DLD1 (cell line): ENCODE measurements at regions not wholly inside any gene's neighbourhood (a gene's known extent, or its start where the extent isn't known, plus 50 kb on each side); places are given as distances from the start of the nearest gene placed in this dataset.

Experiments
- in situ Hi-C: cut with HindIII; loops from 2 replicates; pipeline ENCODE4 v1.10.0; 2017; ENCODE audit warnings: low sequenced_read_pairs

GRCh38 chr1:36612881-36613280 is 130.2 kb upstream of the CSF3R start:
- in situ Hi-C loops, result no loop called here

- in situ Hi-C loops, result no loop called here
Observed at GRCh38 chr1:36612121-36612520, 129.4 kb upstream of the CSF3R start.

DNA sequence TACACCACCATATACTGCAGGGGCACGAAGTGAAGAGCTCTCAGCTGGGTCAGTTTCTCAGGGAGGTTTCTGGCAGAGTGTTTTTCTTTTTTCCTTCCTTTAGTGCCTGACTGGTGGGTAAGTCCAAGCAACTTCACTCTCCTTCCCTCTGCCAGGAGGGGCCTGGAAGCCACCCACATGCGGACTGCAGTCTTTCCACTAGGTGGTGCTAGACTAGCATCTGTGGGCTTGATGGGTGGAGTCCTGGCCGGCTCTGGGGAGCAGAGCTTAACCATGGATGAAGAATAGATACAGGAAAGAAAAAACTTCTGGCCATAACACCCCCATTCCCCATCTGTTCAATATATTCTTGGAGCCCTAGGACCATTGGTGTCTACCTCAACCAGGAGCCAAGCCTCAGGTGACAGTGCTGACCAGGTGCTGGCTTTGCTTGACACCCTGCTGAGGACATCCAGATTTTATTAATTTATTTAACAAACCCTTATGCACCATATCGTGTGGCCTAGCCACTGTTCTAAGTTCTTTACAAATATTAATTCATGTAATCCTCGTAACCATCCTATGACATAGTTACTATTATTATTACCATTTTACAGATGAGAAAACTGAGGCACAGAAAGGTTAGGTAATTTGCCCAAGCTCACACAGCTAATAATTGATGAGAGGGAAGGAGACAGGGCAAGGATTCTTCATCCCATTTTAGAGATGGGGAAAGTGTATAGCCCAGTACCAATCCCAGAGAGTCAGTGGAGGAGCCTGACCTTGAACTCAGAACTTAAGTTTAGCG is 126.7 kb upstream of the CSF3R start:
- in situ Hi-C loops, result no loop called here

- in situ Hi-C loops, result no loop called here
Observed at GRCh38 chr1:36608272-36608671, 125.6 kb upstream of the CSF3R start.

- in situ Hi-C loops, result no loop called here
Observed at GRCh38 chr1:36607263-36607651, 124.5 kb upstream of the CSF3R start.

GRCh38 chr1:36606641-36607262 is 124.0 kb upstream of the CSF3R start:
- in situ Hi-C loops, result no loop called here

DNA sequence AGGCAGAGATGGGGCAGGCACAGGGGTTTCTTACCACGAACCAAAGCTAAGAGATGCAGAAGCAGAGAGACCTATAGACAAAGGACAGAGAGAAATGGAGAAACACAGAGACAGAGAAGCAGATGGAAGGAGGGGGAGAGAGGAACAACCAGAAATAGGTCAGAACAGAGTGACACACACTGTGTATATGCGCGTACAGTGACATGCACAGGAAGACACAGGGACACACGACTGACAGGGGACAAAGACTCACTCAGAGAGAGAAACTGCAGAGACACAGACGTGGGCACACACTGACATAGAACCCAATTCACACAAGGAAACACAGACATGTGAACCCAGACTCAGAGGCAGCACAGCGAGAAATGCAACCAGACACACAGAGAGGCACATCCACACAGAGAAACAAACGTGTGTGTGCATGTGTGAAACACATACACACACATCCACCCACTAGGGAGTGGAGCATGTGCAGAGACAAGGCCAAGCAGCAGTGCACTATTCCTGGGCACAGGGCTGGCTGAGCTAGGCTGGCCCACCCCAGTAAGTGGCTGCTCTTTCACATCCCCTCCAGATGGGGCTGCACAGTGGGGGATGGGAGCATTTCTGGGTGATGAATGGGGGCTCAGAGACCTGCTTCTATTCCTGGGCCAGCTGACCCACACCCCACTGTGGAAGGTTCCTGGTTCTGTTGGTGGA is 123.4 kb upstream of the CSF3R start:
- in situ Hi-C loops, result no loop called here

GRCh38 chr1:36603461-36603860 is 120.7 kb upstream of the CSF3R start:
- in situ Hi-C loops, result no loop called here

- in situ Hi-C loops, result no loop called here
Observed at GRCh38 chr1:36602184-36602583, 119.5 kb upstream of the CSF3R start.

DNA sequence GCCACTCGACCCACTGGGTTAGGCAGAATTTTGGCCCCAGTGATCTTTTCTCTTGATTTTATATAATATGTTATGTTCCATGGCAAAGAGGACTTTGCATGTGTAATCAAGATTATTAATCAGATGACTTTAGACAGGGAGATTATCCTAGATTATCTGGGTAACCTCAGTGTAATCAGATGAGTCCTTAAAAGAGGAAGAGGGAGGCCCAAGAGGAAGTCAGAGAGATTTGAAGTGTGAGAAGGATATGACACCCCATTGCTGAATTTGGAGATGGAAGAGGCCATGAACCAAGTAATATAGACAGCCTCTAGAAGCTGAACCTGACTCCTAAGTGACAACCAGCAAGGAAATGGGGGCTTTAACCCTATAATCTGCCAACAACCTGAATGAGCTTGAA is 117.1 kb upstream of the CSF3R start:
- in situ Hi-C loops, result no loop called here

DNA sequence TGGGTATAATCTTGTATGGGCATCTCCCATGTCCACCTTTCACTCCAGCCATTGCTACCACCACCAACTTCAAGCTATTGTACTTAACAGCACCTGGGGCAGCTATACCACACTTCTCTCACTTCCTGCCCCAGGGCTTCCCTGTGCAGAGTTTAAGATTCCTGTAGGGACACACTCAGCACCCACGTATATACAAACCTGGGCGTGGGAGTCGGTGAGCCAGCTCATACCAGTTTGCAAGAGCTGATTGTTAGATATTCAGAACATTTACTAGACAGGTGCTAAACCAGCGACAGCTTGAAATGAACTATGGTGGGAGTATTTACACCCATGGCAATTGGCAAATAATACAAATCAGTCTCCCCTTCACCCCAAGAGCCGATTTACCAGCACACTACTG is 114.8 kb upstream of the CSF3R start:
- in situ Hi-C loops, result no loop called here

DNA sequence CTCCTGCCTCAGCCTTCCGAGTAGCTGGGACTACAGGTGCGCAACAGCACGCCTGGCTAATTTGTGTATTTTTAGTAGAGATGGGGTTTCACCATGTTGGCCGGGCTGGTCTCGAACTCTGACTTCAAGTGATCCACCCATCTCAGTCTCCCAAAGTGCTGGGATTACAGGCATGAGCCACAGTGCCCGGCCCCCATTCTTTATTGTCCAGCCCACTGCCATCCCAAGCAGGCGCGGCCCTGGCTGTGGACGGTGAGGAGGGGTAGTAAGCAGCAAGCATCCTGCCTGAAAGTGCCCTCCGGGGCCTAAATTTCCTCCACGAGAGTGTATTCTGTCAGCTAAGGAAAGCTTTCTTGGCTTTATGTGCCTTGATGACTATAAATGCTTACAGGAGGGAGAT is 113.2 kb upstream of the CSF3R start:
- in situ Hi-C loops, result no loop called here

- in situ Hi-C loops, result no loop called here
Observed at GRCh38 chr1:36595349-36595748, 112.6 kb upstream of the CSF3R start.

DNA sequence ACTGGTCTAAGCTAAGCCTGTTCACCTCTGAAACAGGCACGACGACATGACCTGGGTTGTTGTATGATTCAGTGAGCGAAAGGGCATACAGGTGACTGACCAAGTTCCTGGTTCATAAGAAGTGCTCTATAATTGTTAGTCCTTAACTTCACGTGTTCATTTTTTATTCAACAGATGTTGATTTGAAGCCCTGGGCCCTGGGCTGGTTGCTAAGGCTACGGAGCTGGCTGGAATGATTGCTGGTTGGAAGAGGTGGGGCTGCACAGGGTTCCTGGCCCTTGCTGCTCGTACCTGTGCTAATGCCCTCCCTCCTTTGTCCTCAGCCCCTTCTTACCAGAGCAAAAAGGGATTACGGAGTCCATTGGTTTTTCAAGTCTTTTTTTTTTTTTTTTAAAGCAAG is 111.3 kb upstream of the CSF3R start:
- in situ Hi-C loops, result no loop called here

GRCh38 chr1:36591278-36591677 is 108.6 kb upstream of the CSF3R start:
- in situ Hi-C loops, result no loop called here

GRCh38 chr1:36590771-36591170 is 108.1 kb upstream of the CSF3R start:
- in situ Hi-C loops, result no loop called here

DNA sequence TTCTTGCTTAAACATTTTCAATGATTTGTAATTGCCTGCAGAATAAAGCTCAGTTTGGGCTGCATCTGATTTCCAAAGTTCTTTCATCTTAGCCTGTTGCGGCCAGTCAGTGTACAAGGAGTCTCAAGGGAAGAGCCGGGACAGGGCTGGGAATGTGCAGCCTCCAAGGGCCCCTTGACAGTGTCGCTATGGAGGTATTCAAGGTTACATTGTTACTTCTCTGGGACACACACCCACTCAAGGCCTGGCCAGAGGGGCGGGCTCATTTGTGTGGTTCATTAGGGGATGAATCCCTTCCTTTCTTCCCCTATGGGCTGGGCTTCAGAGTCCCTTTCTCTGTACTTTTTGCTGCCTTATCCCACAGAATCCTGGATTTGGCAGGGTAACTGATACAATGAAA is 107.6 kb upstream of the CSF3R start:
- in situ Hi-C loops, result no loop called here

DNA sequence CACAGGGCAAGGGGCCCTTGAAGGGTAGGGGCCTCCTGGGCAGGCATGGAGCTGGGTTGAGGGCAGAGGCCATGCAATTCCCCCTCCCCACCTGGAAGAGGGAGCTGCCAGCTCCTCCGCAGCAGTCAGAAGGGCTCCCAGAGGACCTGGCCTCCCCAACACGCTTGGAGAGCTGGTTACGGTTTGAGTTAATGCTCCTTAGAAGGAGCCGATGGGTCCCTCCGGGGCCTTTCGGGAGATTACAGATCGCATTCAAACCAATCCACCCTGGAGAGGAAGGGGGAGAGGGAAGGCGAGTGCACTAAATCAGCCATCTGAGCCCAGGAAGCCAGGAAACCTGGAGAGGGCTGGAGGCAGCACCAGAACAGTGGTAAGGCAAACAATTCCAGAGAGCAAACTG is 106.3 kb upstream of the CSF3R start:
- in situ Hi-C loops, result loop anchor here (5.0 kb wide), 2 partner anchors 68 to 72 kb away; no protein-coding TSS in a partner anchor

DNA sequence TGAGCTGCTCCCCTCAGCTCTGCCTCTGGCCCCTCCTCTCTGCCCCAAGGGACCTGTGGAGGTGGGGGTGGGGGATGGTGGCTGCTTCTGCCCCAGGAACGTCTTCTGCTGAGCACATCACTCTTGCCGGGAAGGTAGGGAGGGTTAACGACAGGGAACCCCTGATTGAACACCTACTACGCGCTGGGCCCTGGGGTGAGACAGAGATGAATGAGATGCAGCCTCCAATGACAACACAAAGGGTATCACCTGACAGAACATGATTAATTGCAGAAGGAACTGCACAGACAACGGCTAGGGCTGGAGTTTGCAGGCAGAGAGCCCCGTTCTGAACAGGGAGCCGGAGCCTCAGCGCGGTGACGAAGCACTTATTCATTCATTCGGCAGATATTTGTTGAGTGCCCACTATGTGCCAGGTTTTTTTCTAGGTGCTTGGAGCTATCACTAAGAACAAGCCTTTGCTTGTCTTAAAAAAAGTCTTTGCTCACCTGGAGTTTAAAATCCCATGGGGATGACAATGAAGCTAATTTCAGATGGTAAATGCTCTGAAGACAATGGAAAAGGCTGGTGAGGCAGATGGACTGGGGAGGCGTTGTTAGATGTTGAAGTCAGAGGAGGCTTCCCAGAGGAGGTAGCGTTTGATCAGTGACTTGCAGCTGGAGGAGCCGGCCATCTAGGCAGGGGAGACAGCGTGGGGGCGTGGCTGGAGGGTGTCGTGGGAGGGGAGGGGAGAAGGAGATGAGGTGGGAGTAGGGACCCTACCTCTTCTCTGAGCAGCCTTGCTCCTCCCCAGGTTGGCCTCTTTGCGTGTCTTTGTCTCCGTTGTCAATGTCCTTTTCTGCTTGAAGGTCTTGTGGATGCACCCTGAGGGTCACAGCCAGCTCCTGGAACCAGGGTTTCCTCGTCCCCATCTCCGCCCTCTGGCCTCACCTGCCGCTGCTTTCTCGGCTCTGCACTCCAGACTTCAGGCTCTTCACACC is 103.1 kb upstream of the CSF3R start:
- in situ Hi-C loops, result loop anchor here (5.0 kb wide), 2 partner anchors 69 to 71 kb away; no protein-coding TSS in a partner anchor

DNA sequence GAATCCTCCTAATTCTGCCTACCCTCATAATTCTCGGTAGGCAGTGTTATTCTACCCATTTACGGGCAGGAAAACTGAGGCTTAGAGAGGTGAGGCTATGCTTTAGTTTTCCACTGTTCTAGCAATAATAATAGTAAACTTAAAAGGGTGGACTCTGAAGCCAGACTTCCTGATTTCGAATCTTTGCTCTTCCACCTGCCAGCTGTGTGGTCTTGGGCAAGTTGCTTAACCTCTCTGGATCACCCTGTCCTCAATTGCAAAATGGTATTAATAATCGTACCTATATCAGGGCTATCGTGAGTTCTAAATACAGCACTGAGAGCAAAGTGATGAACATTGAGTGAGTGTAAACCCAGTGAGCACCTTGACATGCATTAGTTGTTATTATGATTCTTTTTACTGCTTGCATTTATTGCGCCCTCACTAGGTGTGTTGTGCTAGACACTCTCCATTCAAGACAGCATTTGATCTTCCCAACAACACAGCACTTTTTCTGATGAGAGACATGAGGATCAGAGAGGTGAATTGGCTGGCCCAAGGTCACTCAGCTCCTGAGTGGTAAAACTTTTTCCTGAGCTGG is 102.3 kb upstream of the CSF3R start:
- in situ Hi-C loops, result loop anchor here (5.0 kb wide), 2 partner anchors 68 to 72 kb away; no protein-coding TSS in a partner anchor
